Neural cell (in vitro differentiated cells): ENCODE measurements at regions not wholly inside any gene's neighbourhood (a gene's known extent, or its start where the extent isn't known, plus 50 kb on each side); places are given as distances from the start of the nearest gene placed in this dataset.

Experiments used
- H2AFZ ChIP-seq: fragments of 200-600, 300-800 bp; sonication (generic), shearing (Covaris generic); 2 replicates; pipeline ENCODE4 v1.6.0; 2014; ENCODE audit warnings: low read depth, mild to moderate bottlenecking, antibody characterized with exemption, low read length, moderate library complexity
- H3F3A ChIP-seq: fragments of 200-600 bp; shearing (Covaris generic); 2 replicates; pipeline ENCODE4 v1.6.1; 2016; ENCODE audit warnings: mild to moderate bottlenecking, moderate library complexity, mixed read lengths, antibody characterized with exemption, low read length; ENCODE audit not compliant: insufficient read depth, poor library complexity, severe bottlenecking
- H3K27ac ChIP-seq: fragments of 200-600, 300-800 bp; sonication (generic), shearing (Covaris generic); 2 replicates; pipeline ENCODE4 v1.5.1; 2014; ENCODE audit warnings: mild to moderate bottlenecking, low read length, moderate library complexity
- H3K27me3 ChIP-seq: fragments of 300-800, 200-600 bp; sonication (generic), shearing (Covaris generic); 2 replicates; pipeline ENCODE4 v1.6.0; 2014; ENCODE audit warnings: mild to moderate bottlenecking, low read depth, low read length, moderate library complexity; ENCODE audit not compliant: insufficient read depth
- H3K36me3 ChIP-seq: fragments of 300-800, 200-600 bp; sonication (generic), shearing (Covaris generic); 2 replicates; pipeline ENCODE4 v1.5.1; 2014; ENCODE audit warnings: mild to moderate bottlenecking, antibody characterized with exemption, low read length, moderate library complexity; ENCODE audit not compliant: insufficient read depth
- H3K4me2 ChIP-seq: fragments of 300-800, 200-600 bp; sonication (generic), shearing (Covaris generic); 2 replicates; pipeline ENCODE4 v1.6.0; 2014; ENCODE audit warnings: mild to moderate bottlenecking, low read length
- H3K4me3 ChIP-seq: fragments of 300-800, 200-600 bp; sonication (generic), shearing (Covaris generic); 2 replicates; pipeline ENCODE4 v1.5.1; 2014; ENCODE audit warnings: mild to moderate bottlenecking, low read length, moderate library complexity
- H3K79me2 ChIP-seq: fragments of 200-600 bp; shearing (Covaris generic); replicated peaks from 2 replicates; pipeline ENCODE4 v1.6.0; 2014; ENCODE audit warnings: mild to moderate bottlenecking, low read length, moderate library complexity; ENCODE audit not compliant: insufficient read depth
- H3K9ac ChIP-seq: fragments of 300-800, 200-600 bp; sonication (generic), shearing (Covaris generic); 2 replicates; pipeline ENCODE4 v1.6.1; 2016; ENCODE audit warnings: mild to moderate bottlenecking, low read length, mixed read lengths
- H3K9me2 ChIP-seq: fragments of 200-600 bp; shearing (Covaris generic); 2 replicates; pipeline ENCODE4 v1.6.1; 2016; ENCODE audit warnings: mild to moderate bottlenecking, low read length, mixed read lengths; ENCODE audit not compliant: insufficient read depth
- H3K9me3 ChIP-seq: fragments of 200-600, 300-800 bp; sonication (generic), shearing (Covaris generic); 2 replicates; pipeline ENCODE4 v1.6.1; 2016; ENCODE audit warnings: mild to moderate bottlenecking, mixed run types, low read length, moderate library complexity, mixed read lengths
- H4K20me1 ChIP-seq: fragments of 200-600 bp; shearing (Covaris generic); 2 replicates; pipeline ENCODE4 v1.6.1; 2016; ENCODE audit warnings: mild to moderate bottlenecking, mixed run types; ENCODE audit not compliant: insufficient read depth
- CTCF ChIP-seq: fragments of 450-650 bp; IDR thresholded peaks from 2 replicates; pipeline ENCODE4 v1.5.1; 2014; ENCODE audit warnings: antibody characterized with exemption, mild to moderate bottlenecking, moderate library complexity; ENCODE audit not compliant: poor library complexity, severe bottlenecking
- EP300 ChIP-seq: fragments of 450-650 bp; conservative IDR thresholded peaks from 2 replicates; pipeline ENCODE4 v1.6.1; 2014; ENCODE audit warnings: antibody characterized with exemption, mild to moderate bottlenecking, moderate library complexity; ENCODE audit not compliant: poor library complexity, severe bottlenecking
- EZH2 ChIP-seq: fragments of 200-600, 300-800 bp; shearing (Covaris generic), sonication (generic); IDR thresholded peaks from 2 replicates; pipeline ENCODE4 v1.6.1; 2014; ENCODE audit warnings: antibody characterized with exemption, low read length, borderline replicate concordance, mild to moderate bottlenecking; ENCODE audit not compliant: insufficient read depth, poor library complexity, severe bottlenecking
- MXI1 ChIP-seq: fragments of 450-650 bp; conservative IDR thresholded peaks from 2 replicates; pipeline ENCODE4 v1.6.1; 2014; ENCODE audit warnings: antibody characterized with exemption, mild to moderate bottlenecking; ENCODE audit not compliant: poor library complexity, severe bottlenecking
- POLR2AphosphoS5 ChIP-seq: IDR thresholded peaks from 2 replicates; pipeline ENCODE4 v1.6.1; 2012
- RAD21 ChIP-seq: fragments of 450-650 bp; conservative IDR thresholded peaks from 2 replicates; pipeline ENCODE4 v1.6.1; 2014; ENCODE audit warnings: antibody characterized with exemption, mild to moderate bottlenecking, moderate library complexity
- SMC3 ChIP-seq: fragments of 450-650 bp; conservative IDR thresholded peaks from 2 replicates; pipeline ENCODE4 v1.6.1; 2014; ENCODE audit warnings: antibody characterized with exemption, mild to moderate bottlenecking, moderate library complexity; ENCODE audit not compliant: poor library complexity
- TAF1 ChIP-seq: IDR thresholded peaks from 2 replicates; pipeline ENCODE4 v1.6.1; 2012; ENCODE audit warnings: low read depth
- TF ChIP-seq, protein P1 (sequence below): IDR thresholded peaks from 2 replicates; pipeline ENCODE4 v1.6.1; 2012; ENCODE audit warnings: borderline replicate concordance

DNA sequence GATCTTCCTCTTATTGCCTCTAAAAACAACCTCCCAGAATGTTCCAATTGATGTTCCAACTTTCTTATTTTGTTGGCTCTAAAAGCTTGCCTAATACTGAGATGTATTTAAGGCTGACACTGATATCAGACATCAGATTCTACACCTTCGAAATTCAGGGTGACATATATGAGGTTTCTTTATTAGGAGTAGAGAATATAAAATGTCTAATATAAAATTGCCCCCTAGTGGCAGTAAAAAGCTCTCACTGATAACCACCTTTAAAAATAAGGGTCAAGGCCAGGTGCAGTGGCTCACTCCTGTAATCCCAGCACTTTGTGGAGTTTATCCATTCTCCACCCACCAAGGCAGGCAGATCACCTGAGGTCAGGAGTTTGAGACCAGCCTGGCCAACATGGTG lies 789.7 kb upstream of the SLC39A10 start:
- no peaks in the 10 kb centered on the region for H3F3A ChIP-seq
- H3K9ac ChIP-seq, result no peak overlapping the region
- no peaks in the 10 kb centered on the region for H3K36me3 ChIP-seq
- no peaks in the 10 kb centered on the region for H3K27me3 ChIP-seq
- H3K4me2 ChIP-seq, result no peak overlapping the region
- no peak overlapping the region for H3K4me3 ChIP-seq
- H3K79me2 ChIP-seq, result no peaks in the 10 kb centered on the region
- H4K20me1 ChIP-seq, result no peaks in the 10 kb centered on the region
- no peaks in the 10 kb centered on the region for H3K9me2 ChIP-seq
- no peaks in the 10 kb centered on the region for H3K9me3 ChIP-seq
- TF ChIP-seq POLR2AphosphoS5 (no peak), MXI1 (no peak), RAD21 (no peak), EZH2 (no peak), TAF1 (no peak), CTCF (peak; percentile 33)
- H2AFZ ChIP-seq, result no peak overlapping the region
- H3K27ac ChIP-seq, result no peak overlapping the region

- no peaks in the 10 kb centered on the region for H3K79me2 ChIP-seq
- TF ChIP-seq EP300 (no peak), EZH2 (no peak), MXI1 (no peak), CTCF (no peak), SMC3 (no peak), TAF1 (no peak), RAD21 (no peak), POLR2AphosphoS5 (no peak)
- TF ChIP-seq, protein P1, sequence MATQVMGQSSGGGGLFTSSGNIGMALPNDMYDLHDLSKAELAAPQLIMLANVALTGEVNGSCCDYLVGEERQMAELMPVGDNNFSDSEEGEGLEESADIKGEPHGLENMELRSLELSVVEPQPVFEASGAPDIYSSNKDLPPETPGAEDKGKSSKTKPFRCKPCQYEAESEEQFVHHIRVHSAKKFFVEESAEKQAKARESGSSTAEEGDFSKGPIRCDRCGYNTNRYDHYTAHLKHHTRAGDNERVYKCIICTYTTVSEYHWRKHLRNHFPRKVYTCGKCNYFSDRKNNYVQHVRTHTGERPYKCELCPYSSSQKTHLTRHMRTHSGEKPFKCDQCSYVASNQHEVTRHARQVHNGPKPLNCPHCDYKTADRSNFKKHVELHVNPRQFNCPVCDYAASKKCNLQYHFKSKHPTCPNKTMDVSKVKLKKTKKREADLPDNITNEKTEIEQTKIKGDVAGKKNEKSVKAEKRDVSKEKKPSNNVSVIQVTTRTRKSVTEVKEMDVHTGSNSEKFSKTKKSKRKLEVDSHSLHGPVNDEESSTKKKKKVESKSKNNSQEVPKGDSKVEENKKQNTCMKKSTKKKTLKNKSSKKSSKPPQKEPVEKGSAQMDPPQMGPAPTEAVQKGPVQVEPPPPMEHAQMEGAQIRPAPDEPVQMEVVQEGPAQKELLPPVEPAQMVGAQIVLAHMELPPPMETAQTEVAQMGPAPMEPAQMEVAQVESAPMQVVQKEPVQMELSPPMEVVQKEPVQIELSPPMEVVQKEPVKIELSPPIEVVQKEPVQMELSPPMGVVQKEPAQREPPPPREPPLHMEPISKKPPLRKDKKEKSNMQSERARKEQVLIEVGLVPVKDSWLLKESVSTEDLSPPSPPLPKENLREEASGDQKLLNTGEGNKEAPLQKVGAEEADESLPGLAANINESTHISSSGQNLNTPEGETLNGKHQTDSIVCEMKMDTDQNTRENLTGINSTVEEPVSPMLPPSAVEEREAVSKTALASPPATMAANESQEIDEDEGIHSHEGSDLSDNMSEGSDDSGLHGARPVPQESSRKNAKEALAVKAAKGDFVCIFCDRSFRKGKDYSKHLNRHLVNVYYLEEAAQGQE, result no peak
- H2AFZ ChIP-seq, result no peak overlapping the region
- H3K27ac ChIP-seq, result no peak overlapping the region
- H3K9me2 ChIP-seq, result no peaks in the 10 kb centered on the region
- no peaks in the 10 kb centered on the region for H3K27me3 ChIP-seq
- no peaks in the 10 kb centered on the region for H4K20me1 ChIP-seq
- no peak overlapping the region for H3K4me3 ChIP-seq
- no peak overlapping the region for H3K9ac ChIP-seq
- no peaks in the 10 kb centered on the region for H3K36me3 ChIP-seq
- H3F3A ChIP-seq, result no peaks in the 10 kb centered on the region
- no peak overlapping the region for H3K4me2 ChIP-seq
- H3K9me3 ChIP-seq, result no peaks in the 10 kb centered on the region
These were observed 802.1 kb upstream of the SLC39A10 start for GRCh38 chr2:194854941-194855340.
